IMR-90 (cell line): ENCODE measurements at regions not wholly inside any gene's neighbourhood (a gene's known extent, or its start where the extent isn't known, plus 50 kb on each side); places are given as distances from the start of the nearest gene placed in this dataset.

Source experiments
- ATAC-seq: fragments of 200-7000 bp; cut with Tn5 transposase; 2 replicates; pipeline ENCODE4 v1.9.1; 2020; ENCODE audit warnings: low read depth, mild to moderate bottlenecking, moderate library complexity
- BruUV-seq: library from RNA; stranded (reverse); fragments of 400-500 nt; replicated peaks from 2 replicates; lab custom pipeline; 2021; lab: Mats Ljungman, UMichigan
- CTCF ChIA-PET: fragments of 300-600 bp; formaldehyde crosslinking; extraction: SDS; loops from one replicate; lab custom pipeline; 2021; ENCODE audit warnings: antibody characterized with exemption; lab: Yijun Ruan, JAX
- POLR2A ChIA-PET: fragments of 300-600 bp; sonication (Branson Sonifier 250); formaldehyde crosslinking; loops from one replicate; lab custom pipeline; 2022; ENCODE audit warnings: antibody characterized with exemption; ENCODE audit not compliant: unreplicated experiment; lab: Charles Lee
- DNase-seq: peaks from one replicate; pipeline ENCODE4 v3.0.0; 2013
- H2AFZ ChIP-seq: replicated peaks from 2 replicates; pipeline ENCODE3; 2013; ENCODE audit warnings: low read length, mild to moderate bottlenecking; ENCODE audit not compliant: poor library complexity
- H2AK5ac ChIP-seq: 2 replicates; pipeline ENCODE4 v1.6.1; 2013; ENCODE audit warnings: low read depth, low read length, inconsistent platforms
- H2AK9ac ChIP-seq: replicated peaks from 2 replicates; pipeline ENCODE3; 2013; ENCODE audit warnings: mild to moderate bottlenecking, low read depth, low read length, moderate library complexity; ENCODE audit not compliant: poor library complexity
- H2BK120ac ChIP-seq: 2 replicates; pipeline ENCODE4 v1.6.1; 2013; ENCODE audit warnings: low read depth, low read length, inconsistent platforms
- H2BK15ac ChIP-seq: 3 replicates; pipeline ENCODE4 v1.6.1; 2013; ENCODE audit warnings: low read depth, low read length, inconsistent platforms
- H2BK20ac ChIP-seq: 2 replicates; pipeline ENCODE4 v1.6.1; 2013; ENCODE audit warnings: low read depth, mild to moderate bottlenecking, inconsistent platforms, low read length, moderate library complexity
- H2BK5ac ChIP-seq: 2 replicates; pipeline ENCODE4 v1.6.1; 2013; ENCODE audit warnings: mild to moderate bottlenecking, low read depth, low read length, inconsistent platforms; ENCODE audit not compliant: poor library complexity, severe bottlenecking
- H3K14ac ChIP-seq: replicated peaks from 2 replicates; pipeline ENCODE4 v1.6.1; 2013; ENCODE audit warnings: low read depth, low read length, inconsistent platforms
- H3K18ac ChIP-seq: 2 replicates; pipeline ENCODE4 v1.6.1; 2013; ENCODE audit warnings: low read depth, low read length, control low read depth
- H3K23ac ChIP-seq: 2 replicates; pipeline ENCODE4 v1.6.1; 2013; ENCODE audit warnings: low read depth, low read length, inconsistent platforms
- H3K27ac ChIP-seq: 2 replicates; pipeline ENCODE4 v1.5.1; 2013; ENCODE audit warnings: mild to moderate bottlenecking, control low read depth, low read length; ENCODE audit not compliant: insufficient read depth
- H3K27me3 ChIP-seq: 2 replicates; pipeline ENCODE4 v1.6.1; 2013; ENCODE audit warnings: low read length; ENCODE audit not compliant: control insufficient read depth, insufficient read depth
- H3K36me3 ChIP-seq: 2 replicates; pipeline ENCODE4 v1.6.1; 2013; ENCODE audit warnings: low read length, mixed read lengths; ENCODE audit not compliant: control insufficient read depth, insufficient read depth
- H3K4ac ChIP-seq: 2 replicates; pipeline ENCODE4 v1.6.1; 2013; ENCODE audit warnings: low read depth, low read length, inconsistent platforms
- H3K4me1 ChIP-seq: 2 replicates; pipeline ENCODE4 v1.6.1; 2013; ENCODE audit warnings: low read length, mixed read lengths; ENCODE audit not compliant: control insufficient read depth, insufficient read depth
- H3K4me2 ChIP-seq: 2 replicates; pipeline ENCODE4 v1.6.1; 2013; ENCODE audit warnings: low read depth, mild to moderate bottlenecking, control low read depth, low read length, moderate library complexity
- H3K4me3 ChIP-seq: 2 replicates; pipeline ENCODE4 v1.5.1; 2013; ENCODE audit warnings: low read depth, mild to moderate bottlenecking, control low read depth, low read length, moderate library complexity; ENCODE audit not compliant: insufficient read depth
- H3K56ac ChIP-seq: 2 replicates; pipeline ENCODE4 v1.6.1; 2013; ENCODE audit warnings: low read length, inconsistent platforms; ENCODE audit not compliant: insufficient read depth; ENCODE audit errors: extremely low read depth
- H3K79me1 ChIP-seq, 2 experiments: 2 replicates each; pipeline ENCODE4 v1.6.1; 2013; ENCODE audit warnings: low read length in 2 of 2, inconsistent platforms in 1 of 2, low read depth in 1 of 2
- H3K9ac ChIP-seq: 2 replicates; pipeline ENCODE4 v1.6.1; 2013; ENCODE audit warnings: low read depth, low read length, control low read depth
- H3K9me1 ChIP-seq: 2 replicates; pipeline ENCODE4 v1.6.1; 2013; ENCODE audit warnings: low read length, inconsistent platforms; ENCODE audit not compliant: insufficient read depth
- H3K9me3 ChIP-seq: 2 replicates; pipeline ENCODE4 v1.6.1; 2013; ENCODE audit warnings: low read length; ENCODE audit not compliant: control insufficient read depth, insufficient read depth
- H4K20me1 ChIP-seq: 2 replicates; pipeline ENCODE4 v1.6.1; 2013; ENCODE audit warnings: low read length, inconsistent platforms; ENCODE audit not compliant: insufficient read depth
- H4K5ac ChIP-seq: 2 replicates; pipeline ENCODE4 v1.6.1; 2013; ENCODE audit warnings: mild to moderate bottlenecking, low read depth, low read length, control low read depth
- H4K8ac ChIP-seq, 2 experiments: 2 replicates each; pipeline ENCODE4 v1.6.1; 2013; ENCODE audit warnings: low read depth in 2 of 2, low read length in 2 of 2, control low read depth in 1 of 2, inconsistent platforms in 1 of 2
- H4K91ac ChIP-seq: 2 replicates; pipeline ENCODE4 v1.6.1; 2013; ENCODE audit warnings: low read depth, low read length, inconsistent platforms; ENCODE audit not compliant: insufficient read depth
- BHLHE40 ChIP-seq: fragments of 150-350 bp; IDR thresholded peaks from 2 replicates; pipeline ENCODE4 v1.6.1; 2016; ENCODE audit warnings: mild to moderate bottlenecking, low read depth, low read length
- CEBPB ChIP-seq: IDR thresholded peaks from 2 replicates; pipeline ENCODE4 v1.6.1; 2012; ENCODE audit warnings: low read depth, low read length, improper control_type of control experiment
- CHD1 ChIP-seq: IDR thresholded peaks from 2 replicates; pipeline ENCODE4 v1.6.1; 2012; ENCODE audit warnings: low read depth, low read length, improper control_type of control experiment
- FOS ChIP-seq: fragments of 150-350 bp; IDR thresholded peaks from 2 replicates; pipeline ENCODE4 v1.6.1; 2016; ENCODE audit warnings: low read depth, low read length
- MAFK ChIP-seq: IDR thresholded peaks from 2 replicates; pipeline ENCODE4 v1.6.1; 2012; ENCODE audit warnings: low read depth, low read length, improper control_type of control experiment
- MAZ ChIP-seq: IDR thresholded peaks from 2 replicates; pipeline ENCODE4 v1.6.1; 2012; ENCODE audit warnings: low read depth, mild to moderate bottlenecking, low read length, improper control_type of control experiment, moderate library complexity, borderline replicate concordance
- MXI1 ChIP-seq: IDR thresholded peaks from 2 replicates; pipeline ENCODE4 v1.6.1; 2012; ENCODE audit warnings: low read depth, mild to moderate bottlenecking, low read length, moderate library complexity, borderline replicate concordance
- NFE2L2 ChIP-seq: fragments of 150-350 bp; IDR thresholded peaks from 2 replicates; pipeline ENCODE4 v1.6.1; 2016; ENCODE audit warnings: low read depth, mild to moderate bottlenecking, low read length
- POLR2A ChIP-seq: IDR thresholded peaks from 2 replicates; pipeline ENCODE4 v1.6.1; 2012; ENCODE audit warnings: mild to moderate bottlenecking, low read depth, low read length
- RAD21 ChIP-seq: IDR thresholded peaks from 2 replicates; pipeline ENCODE4 v1.6.1; 2012; ENCODE audit warnings: low read length, improper control_type of control experiment
- RCOR1 ChIP-seq: IDR thresholded peaks from 2 replicates; pipeline ENCODE4 v1.6.1; 2012; ENCODE audit warnings: mild to moderate bottlenecking, low read length, improper control_type of control experiment; ENCODE audit not compliant: insufficient replicate concordance
- RFX5 ChIP-seq: IDR thresholded peaks from 2 replicates; pipeline ENCODE4 v1.8.0; 2012; ENCODE audit warnings: low read depth, mild to moderate bottlenecking, low read length, moderate library complexity
- SMC3 ChIP-seq: fragments of 150-350 bp; IDR thresholded peaks from 2 replicates; pipeline ENCODE4 v1.6.1; 2016; ENCODE audit warnings: low read depth, mild to moderate bottlenecking, antibody characterized with exemption, low read length, moderate library complexity
- WGBS, 2 experiments: methylation state at CpG; one replicate each; pipeline versions ENCODE4 v1.1.5 to v1.1.7; 2013; ENCODE audit warnings: missing lambda C conversion rate in 2 of 2; ENCODE audit not compliant: insufficient read length in 1 of 2; ENCODE audit errors: extremely low coverage in 2 of 2; 5-methylcytosine and 5-hydroxymethylcytosine counted together
- dilution Hi-C: fragments of 300-500 bp; cut with HindIII; formaldehyde crosslinking; loops from one replicate; pipeline ENCODE4 v1.14.3; 2018; ENCODE audit warnings: low sequenced_read_pairs; ENCODE audit not compliant: unreplicated experiment
- in situ Hi-C: fragments of 300-500 bp; cut with MboI; formaldehyde crosslinking; loops from 3 replicates; pipeline ENCODE4 v1.14.3; 2019; ENCODE audit warnings: low sequenced_read_pairs, inconsistent platforms, mixed read lengths
- intact Hi-C: fragments of 100-400 bp; cut with micrococcal nuclease; formaldehyde crosslinking; loops from 2 replicates; pipeline ENCODE4 v1.10.0; 2022
- TF ChIP-seq, protein P1 (sequence below): fragments of 150-350 bp; IDR thresholded peaks from 2 replicates; pipeline ENCODE4 v1.6.1; 2017; ENCODE audit warnings: mild to moderate bottlenecking, antibody characterized with exemption, low read length, low read depth
- TF ChIP-seq, protein P2 (sequence below): fragments of 150-350 bp; IDR thresholded peaks from 2 replicates; pipeline ENCODE4 v1.6.1; 2016; ENCODE audit warnings: low read depth, mild to moderate bottlenecking, low read length, moderate library complexity, borderline replicate concordance
- TF ChIP-seq, protein P3 (sequence below): conservative IDR thresholded peaks from 2 replicates; pipeline ENCODE4 v1.5.1; 2012; ENCODE audit warnings: mild to moderate bottlenecking, low read depth, low read length, improper control_type of control experiment

DNA sequence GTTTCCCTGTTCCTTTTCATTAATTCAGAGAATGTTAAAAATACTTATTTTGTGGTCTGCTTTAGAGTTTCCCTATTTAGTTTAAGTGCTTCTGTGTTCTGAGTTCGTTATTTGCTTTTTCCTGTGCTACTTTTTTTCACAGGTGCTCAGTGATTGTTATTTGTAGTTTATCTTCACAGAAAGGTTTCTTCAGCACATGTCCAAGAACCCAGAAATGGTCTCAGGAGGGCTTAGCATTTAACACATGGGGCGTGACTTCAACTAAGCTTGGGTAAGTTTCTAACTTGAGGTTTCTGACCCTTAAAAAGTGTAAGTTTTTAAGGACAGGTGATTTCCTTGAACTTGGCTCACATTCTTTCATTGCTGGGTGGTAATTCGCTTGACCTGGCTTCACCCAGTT lies 157.3 kb downstream of the AASDHPPT start:
- TF ChIP-seq RAD21 (no peak), MAZ (no peak), POLR2A (no peak), MAFK (no peak), RFX5 (no peak), CHD1 (no peak), MXI1 (no peak), CEBPB (no peak), RCOR1 (no peak), NFE2L2 (no peak), SMC3 (no peak), BHLHE40 (no peak), FOS (no peak)
- TF ChIP-seq, protein P1, sequence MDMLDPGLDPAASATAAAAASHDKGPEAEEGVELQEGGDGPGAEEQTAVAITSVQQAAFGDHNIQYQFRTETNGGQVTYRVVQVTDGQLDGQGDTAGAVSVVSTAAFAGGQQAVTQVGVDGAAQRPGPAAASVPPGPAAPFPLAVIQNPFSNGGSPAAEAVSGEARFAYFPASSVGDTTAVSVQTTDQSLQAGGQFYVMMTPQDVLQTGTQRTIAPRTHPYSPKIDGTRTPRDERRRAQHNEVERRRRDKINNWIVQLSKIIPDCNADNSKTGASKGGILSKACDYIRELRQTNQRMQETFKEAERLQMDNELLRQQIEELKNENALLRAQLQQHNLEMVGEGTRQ, result no peak
- TF ChIP-seq, protein P2, sequence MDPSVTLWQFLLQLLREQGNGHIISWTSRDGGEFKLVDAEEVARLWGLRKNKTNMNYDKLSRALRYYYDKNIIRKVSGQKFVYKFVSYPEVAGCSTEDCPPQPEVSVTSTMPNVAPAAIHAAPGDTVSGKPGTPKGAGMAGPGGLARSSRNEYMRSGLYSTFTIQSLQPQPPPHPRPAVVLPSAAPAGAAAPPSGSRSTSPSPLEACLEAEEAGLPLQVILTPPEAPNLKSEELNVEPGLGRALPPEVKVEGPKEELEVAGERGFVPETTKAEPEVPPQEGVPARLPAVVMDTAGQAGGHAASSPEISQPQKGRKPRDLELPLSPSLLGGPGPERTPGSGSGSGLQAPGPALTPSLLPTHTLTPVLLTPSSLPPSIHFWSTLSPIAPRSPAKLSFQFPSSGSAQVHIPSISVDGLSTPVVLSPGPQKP, result no peak
- TF ChIP-seq, protein P3, sequence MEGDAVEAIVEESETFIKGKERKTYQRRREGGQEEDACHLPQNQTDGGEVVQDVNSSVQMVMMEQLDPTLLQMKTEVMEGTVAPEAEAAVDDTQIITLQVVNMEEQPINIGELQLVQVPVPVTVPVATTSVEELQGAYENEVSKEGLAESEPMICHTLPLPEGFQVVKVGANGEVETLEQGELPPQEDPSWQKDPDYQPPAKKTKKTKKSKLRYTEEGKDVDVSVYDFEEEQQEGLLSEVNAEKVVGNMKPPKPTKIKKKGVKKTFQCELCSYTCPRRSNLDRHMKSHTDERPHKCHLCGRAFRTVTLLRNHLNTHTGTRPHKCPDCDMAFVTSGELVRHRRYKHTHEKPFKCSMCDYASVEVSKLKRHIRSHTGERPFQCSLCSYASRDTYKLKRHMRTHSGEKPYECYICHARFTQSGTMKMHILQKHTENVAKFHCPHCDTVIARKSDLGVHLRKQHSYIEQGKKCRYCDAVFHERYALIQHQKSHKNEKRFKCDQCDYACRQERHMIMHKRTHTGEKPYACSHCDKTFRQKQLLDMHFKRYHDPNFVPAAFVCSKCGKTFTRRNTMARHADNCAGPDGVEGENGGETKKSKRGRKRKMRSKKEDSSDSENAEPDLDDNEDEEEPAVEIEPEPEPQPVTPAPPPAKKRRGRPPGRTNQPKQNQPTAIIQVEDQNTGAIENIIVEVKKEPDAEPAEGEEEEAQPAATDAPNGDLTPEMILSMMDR, result no peak
- H2BK5ac ChIP-seq, result no peak overlapping the region
- H3K79me1 ChIP-seq, result no peaks in the 10 kb centered on the region
- H2AK9ac ChIP-seq, result no peak overlapping the region
- H3K4ac ChIP-seq, result no peak overlapping the region
- no peak overlapping the region for H3K9ac ChIP-seq
- no peak overlapping the region for H2BK120ac ChIP-seq
- H3K56ac ChIP-seq, result no peak overlapping the region
- H3K27ac ChIP-seq, result no peak overlapping the region
- no TSS peak for BruUV-seq
- CTCF ChIA-PET, result no interaction called here
- no peak overlapping the region for H2AK5ac ChIP-seq
- no peak overlapping the region for H3K4me2 ChIP-seq
- no peak overlapping the region for H4K5ac ChIP-seq
- no peak overlapping the region for H2BK15ac ChIP-seq
- H3K9me1 ChIP-seq, result no peaks in the 10 kb centered on the region
- no peak overlapping the region for H2BK20ac ChIP-seq
- no peak for ATAC-seq
- H3K9me3 ChIP-seq, result no peaks in the 10 kb centered on the region
- no peaks in the 10 kb centered on the region for H3K27me3 ChIP-seq
- H4K8ac ChIP-seq, result no peak overlapping the region
- POLR2A ChIA-PET, result no interaction called here
- dilution Hi-C loops (no loop called here), in situ Hi-C loops (no loop called here), intact Hi-C loops (loop anchor here (5.0 kb wide), 1 partner anchor 783 kb away; the partner anchor contains the start of gene GUCY1A2)
- H3K4me1 ChIP-seq, result no peaks in the 10 kb centered on the region
- H3K14ac ChIP-seq, result no peak overlapping the region
- H4K20me1 ChIP-seq, result no peaks in the 10 kb centered on the region
- H3K4me3 ChIP-seq, result no peak overlapping the region
- no peak overlapping the region for H3K23ac ChIP-seq
- WGBS, 2 experiments, result no CpG with 5 or more reads among the region's 3 CpGs
- no peaks in the 10 kb centered on the region for H3K36me3 ChIP-seq
- H2AFZ ChIP-seq, result no peak overlapping the region
- no peak for DNase-seq
- no peak overlapping the region for H3K18ac ChIP-seq
- no peak overlapping the region for H4K91ac ChIP-seq
